Mesothelial cell of epicardium (in vitro differentiated cells): ENCODE measurements at regions not wholly inside any gene's neighbourhood (a gene's known extent, or its start where the extent isn't known, plus 50 kb on each side); places are given as distances from the start of the nearest gene placed in this dataset.

Experiments used
- DNase-seq, 2 experiments: peaks; one replicate each; pipeline ENCODE4 v3.0.0; 2021; ENCODE audit warnings: low spot score in 2 of 2; ENCODE audit not compliant: unreplicated experiment in 2 of 2
- H3K27ac Mint-ChIP-seq: 2 replicates; pipeline ENCODE4 v1.8.0; 2021; ENCODE audit warnings: mixed read lengths
- H3K27me3 Mint-ChIP-seq: 2 replicates; pipeline ENCODE4 v1.8.0; 2021; ENCODE audit warnings: low read depth, mixed read lengths
- H3K36me3 Mint-ChIP-seq: 2 replicates; pipeline ENCODE4 v1.8.0; 2021; ENCODE audit warnings: mixed read lengths
- H3K4me1 Mint-ChIP-seq: 2 replicates; pipeline ENCODE4 v1.8.0; 2021; ENCODE audit warnings: mixed read lengths
- H3K4me3 Mint-ChIP-seq: 2 replicates; pipeline ENCODE4 v1.8.0; 2021; ENCODE audit warnings: mild to moderate bottlenecking, moderate library complexity, mixed read lengths
- H3K9me3 Mint-ChIP-seq: 2 replicates; pipeline ENCODE4 v1.8.0; 2021; ENCODE audit warnings: mixed read lengths
- TF ChIP-seq, protein P1 (sequence below): fragments of 200-600 bp; sonication (generic); IDR thresholded peaks from one replicate; pipeline ENCODE4 v1.5.0; 2021; ENCODE audit warnings: antibody characterized with exemption; ENCODE audit not compliant: unreplicated experiment

DNA sequence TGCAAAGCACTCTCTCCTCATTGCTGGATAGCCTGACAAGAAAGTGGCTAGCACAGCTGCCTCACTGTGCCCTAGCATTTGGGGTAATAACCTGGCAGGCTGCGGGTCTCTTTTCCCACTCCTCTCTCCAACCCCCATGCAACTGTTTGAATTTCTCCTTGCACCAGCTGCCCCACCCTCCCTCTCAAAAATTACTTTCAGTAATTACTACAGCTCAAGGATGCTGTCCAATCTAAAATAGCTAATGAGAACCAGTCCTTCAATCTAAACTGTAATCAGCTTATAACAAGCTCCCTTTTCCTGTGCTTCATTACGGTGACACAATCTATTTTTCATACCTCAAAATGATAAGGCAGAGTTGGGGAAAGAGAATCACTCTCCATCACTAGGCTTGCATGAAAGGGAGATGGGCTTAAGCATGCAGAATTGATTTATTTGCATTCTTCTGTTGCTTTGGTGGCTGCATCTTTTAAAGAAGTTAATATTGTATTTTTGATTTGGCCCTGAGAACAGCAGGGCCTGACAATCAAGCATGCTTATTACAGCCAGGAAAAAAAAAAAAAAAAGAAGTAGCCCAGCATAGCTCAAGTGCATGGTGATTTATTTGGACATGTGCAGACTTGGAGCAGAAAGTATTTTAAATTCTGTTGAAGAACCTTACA is 881.8 kb downstream of the SLC4A3 start:
- Mint-ChIP-seq H3K27ac (peak overlapping the region; percentile 27), H3K27me3 (no peaks in the 10 kb centered on the region), H3K9me3 (no peaks in the 10 kb centered on the region), H3K4me3 (no peak overlapping the region), H3K36me3 (no peaks in the 10 kb centered on the region), H3K4me1 (peaks cover 64% of the 10 kb centered on the region)
- DNase-seq, result no peak
- TF ChIP-seq, protein P1, sequence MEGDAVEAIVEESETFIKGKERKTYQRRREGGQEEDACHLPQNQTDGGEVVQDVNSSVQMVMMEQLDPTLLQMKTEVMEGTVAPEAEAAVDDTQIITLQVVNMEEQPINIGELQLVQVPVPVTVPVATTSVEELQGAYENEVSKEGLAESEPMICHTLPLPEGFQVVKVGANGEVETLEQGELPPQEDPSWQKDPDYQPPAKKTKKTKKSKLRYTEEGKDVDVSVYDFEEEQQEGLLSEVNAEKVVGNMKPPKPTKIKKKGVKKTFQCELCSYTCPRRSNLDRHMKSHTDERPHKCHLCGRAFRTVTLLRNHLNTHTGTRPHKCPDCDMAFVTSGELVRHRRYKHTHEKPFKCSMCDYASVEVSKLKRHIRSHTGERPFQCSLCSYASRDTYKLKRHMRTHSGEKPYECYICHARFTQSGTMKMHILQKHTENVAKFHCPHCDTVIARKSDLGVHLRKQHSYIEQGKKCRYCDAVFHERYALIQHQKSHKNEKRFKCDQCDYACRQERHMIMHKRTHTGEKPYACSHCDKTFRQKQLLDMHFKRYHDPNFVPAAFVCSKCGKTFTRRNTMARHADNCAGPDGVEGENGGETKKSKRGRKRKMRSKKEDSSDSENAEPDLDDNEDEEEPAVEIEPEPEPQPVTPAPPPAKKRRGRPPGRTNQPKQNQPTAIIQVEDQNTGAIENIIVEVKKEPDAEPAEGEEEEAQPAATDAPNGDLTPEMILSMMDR, result no peak

DNA sequence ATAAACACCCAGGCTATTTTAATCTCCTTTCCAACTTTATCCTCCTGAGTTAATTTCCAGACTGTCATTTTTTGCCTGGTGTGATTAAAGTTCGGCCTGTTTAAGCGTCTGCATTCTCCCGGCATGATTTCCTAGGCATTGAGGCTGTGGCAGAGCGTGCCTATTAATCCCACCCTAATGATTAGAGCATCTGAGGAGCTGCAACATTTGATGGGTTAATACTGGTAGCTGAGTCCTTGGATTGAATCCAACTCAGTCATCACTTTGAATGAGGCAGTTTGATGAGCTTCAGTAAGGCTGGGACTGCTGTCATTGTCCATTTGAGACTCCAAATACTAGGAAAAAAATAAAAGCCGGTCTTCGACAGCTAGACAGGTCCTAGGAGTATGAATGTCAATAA is 882.5 kb downstream of the SLC4A3 start:
- Mint-ChIP-seq H3K27me3 (no peaks in the 10 kb centered on the region), H3K9me3 (no peaks in the 10 kb centered on the region), H3K4me1 (peaks cover 62% of the 10 kb centered on the region)

DNA sequence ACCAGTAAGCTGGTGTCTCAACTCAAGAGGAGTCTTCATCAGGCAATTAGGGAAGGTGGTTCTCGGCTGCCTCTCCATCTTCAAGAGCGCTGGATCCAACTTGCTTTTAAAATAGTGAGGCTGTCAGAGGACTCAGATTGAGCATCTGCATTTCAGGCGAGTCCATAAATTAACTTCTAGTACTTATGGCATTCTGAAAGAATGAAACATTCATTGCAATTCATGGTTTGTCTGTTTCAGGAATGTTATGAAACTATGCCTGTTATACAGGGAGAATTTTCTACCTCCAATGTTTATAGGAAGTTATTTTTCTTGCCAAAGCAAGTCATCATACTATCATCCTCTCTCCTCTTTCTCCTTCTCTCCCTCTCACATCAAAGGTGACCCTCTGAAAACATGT is 883.2 kb downstream of the SLC4A3 start:
- no peaks in the 10 kb centered on the region for H3K9me3 Mint-ChIP-seq
- peak overlapping the region; percentile 75 for H3K27ac Mint-ChIP-seq
- no peak for DNase-seq
- H3K4me1 Mint-ChIP-seq, result peaks cover 57% of the 10 kb centered on the region
- TF ChIP-seq, protein P1, result no peak
- no peak overlapping the region for H3K4me3 Mint-ChIP-seq
- no peaks in the 10 kb centered on the region for H3K27me3 Mint-ChIP-seq
- no peaks in the 10 kb centered on the region for H3K36me3 Mint-ChIP-seq

More for the DNA sequence above, 882.5 kb downstream of the SLC4A3 start:
- peak overlapping the region; percentile 35 for H3K27ac Mint-ChIP-seq
- H3K4me3 Mint-ChIP-seq, result no peak overlapping the region
- DNase-seq, result no peak
- H3K36me3 Mint-ChIP-seq, result no peaks in the 10 kb centered on the region
- TF ChIP-seq, protein P1, result no peak

DNA sequence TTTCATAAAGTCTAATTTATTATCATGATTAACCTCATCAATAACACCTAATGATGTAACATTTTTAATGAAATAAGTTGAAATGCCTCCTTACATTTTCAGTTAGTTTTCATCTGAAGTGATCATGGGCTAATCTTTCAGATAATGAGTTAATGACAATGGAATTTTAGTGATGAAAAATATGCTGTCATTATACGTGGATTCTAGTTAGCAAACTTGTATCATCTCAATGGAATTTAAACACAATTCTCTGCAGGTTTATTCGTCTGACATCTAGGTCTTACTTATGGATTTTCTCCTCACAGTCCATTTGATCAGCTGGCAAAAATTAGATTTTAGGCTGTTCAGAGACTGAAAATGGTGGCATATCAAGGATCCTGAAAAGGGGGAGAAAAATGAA is 885.0 kb downstream of the SLC4A3 start:
- Mint-ChIP-seq H3K27me3 (no peaks in the 10 kb centered on the region), H3K4me1 (peaks cover 43% of the 10 kb centered on the region), H3K27ac (no peak overlapping the region), H3K9me3 (no peaks in the 10 kb centered on the region), H3K36me3 (no peaks in the 10 kb centered on the region), H3K4me3 (no peak overlapping the region)
- DNase-seq, result no peak
- TF ChIP-seq, protein P1, result no peak

DNA sequence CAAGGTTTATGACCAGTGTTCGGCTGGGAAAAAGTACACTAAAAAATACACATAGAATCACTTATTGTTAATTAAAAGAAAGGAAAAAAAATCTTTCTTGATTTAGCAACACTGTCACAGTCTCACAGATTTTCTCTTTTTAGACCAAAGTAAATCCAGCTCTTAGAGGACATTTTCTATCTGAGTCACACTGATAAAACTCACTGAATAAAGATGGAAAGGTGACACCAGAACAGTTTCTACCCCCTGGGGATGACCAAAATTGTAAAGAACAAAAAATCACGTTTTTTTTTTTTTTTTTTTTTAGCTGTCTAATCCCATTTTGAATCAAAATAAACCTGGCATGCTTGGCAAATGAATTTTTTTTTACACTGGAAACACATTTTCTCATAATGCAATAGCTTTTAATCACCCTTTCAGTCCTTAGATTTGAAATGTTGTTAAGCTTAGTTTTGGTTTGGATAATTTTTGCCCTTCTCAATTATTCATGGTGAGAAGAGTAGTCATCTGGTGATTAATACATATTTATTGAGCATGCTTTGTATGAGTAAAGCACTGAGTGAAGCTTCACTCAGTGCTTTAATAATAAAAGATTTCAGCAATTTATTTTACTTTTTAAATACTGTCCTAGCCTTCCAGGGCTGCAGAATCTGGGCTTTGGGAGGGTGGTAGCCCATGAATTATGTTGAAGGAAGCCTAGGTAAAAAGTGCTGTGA is 886.3 kb downstream of the SLC4A3 start:
- H3K9me3 Mint-ChIP-seq, result no peaks in the 10 kb centered on the region
- peaks cover 31% of the 10 kb centered on the region for H3K4me1 Mint-ChIP-seq
- no peak for DNase-seq
- TF ChIP-seq, protein P1, result no peak
- H3K36me3 Mint-ChIP-seq, result no peaks in the 10 kb centered on the region
- peaks cover 2% of the 10 kb centered on the region for H3K27me3 Mint-ChIP-seq
- H3K27ac Mint-ChIP-seq, result no peak overlapping the region
- H3K4me3 Mint-ChIP-seq, result no peak overlapping the region
